GM12891 (cell line): ENCODE measurements at regions not wholly inside any gene's neighbourhood (a gene's known extent, or its start where the extent isn't known, plus 50 kb on each side); places are given as distances from the start of the nearest gene placed in this dataset.

Source experiments
- DNase-seq: peaks from one replicate; pipeline ENCODE4 v3.0.0; 2011; ENCODE audit warnings: low spot score; ENCODE audit not compliant: insufficient read length
- FAIRE-seq: peaks from 2 replicates; lab custom pipeline; 2011; peaks lifted over from hg19 to GRCh38; lab: Jason Lieb, UNC
- PAX5 ChIP-seq: IDR thresholded peaks from 2 replicates; pipeline ENCODE4 v1.6.1; 2011; ENCODE audit warnings: low read length, moderate library complexity, mild to moderate bottlenecking; ENCODE audit not compliant: insufficient read depth, severe bottlenecking
- POLR2A ChIP-seq: IDR thresholded peaks from 2 replicates; pipeline ENCODE4 v1.6.1; 2011; ENCODE audit warnings: low read depth, low read length, control low read depth
- POLR2AphosphoS5 ChIP-seq: IDR thresholded peaks from 2 replicates; pipeline ENCODE4 v1.6.1; 2011; ENCODE audit warnings: low read depth, low read length, control low read depth
- POU2F2 ChIP-seq: IDR thresholded peaks from 2 replicates; pipeline ENCODE4 v1.6.1; 2011; ENCODE audit warnings: low read depth, mild to moderate bottlenecking, control low read depth, low read length, moderate library complexity
- SPI1 ChIP-seq: IDR thresholded peaks from 2 replicates; pipeline ENCODE4 v1.6.1; 2011; ENCODE audit warnings: low read depth, low read length, control low read depth
- TAF1 ChIP-seq: IDR thresholded peaks from 2 replicates; pipeline ENCODE4 v1.6.1; 2011; ENCODE audit warnings: low read depth, low read length, control low read depth

GRCh38 chr16:73909529-73910035, 387.0 kb upstream of the PSMD7 start:
- FAIRE-seq = no peak
- no peak for DNase-seq
- no peak for TF ChIP-seq POLR2AphosphoS5
- no peak for TF ChIP-seq PAX5
- TF ChIP-seq POU2F2 = no peak
- TF ChIP-seq SPI1 = no peak

GRCh38 chr16:73891129-73891542, 405.5 kb upstream of the PSMD7 start:
- no peak for DNase-seq
- FAIRE-seq = no peak

GRCh38 chr16:73890186-73891128, 406.2 kb upstream of the PSMD7 start:
- no peak for DNase-seq
- FAIRE-seq = no peak
- TF ChIP-seq POLR2AphosphoS5 (no peak), POLR2A (no peak), SPI1 (no peak), TAF1 (no peak), POU2F2 (no peak), PAX5 (no peak)

More at GRCh38 chr16:73891129-73891542, 405.5 kb upstream of the PSMD7 start:
- TF ChIP-seq PAX5 = no peak
- peak; percentile 50; the same call in 1 of the 2 replicates for TF ChIP-seq POU2F2

- DNase-seq = no peak
- TF ChIP-seq SPI1 (no peak), PAX5 (no peak), POLR2AphosphoS5 (no peak), TAF1 (no peak), POLR2A (no peak), POU2F2 (no peak)
- no peak for FAIRE-seq
Observed at GRCh38 chr16:73888840-73889490, 407.6 kb upstream of the PSMD7 start.

GRCh38 chr16:73887911-73888310, 408.7 kb upstream of the PSMD7 start:
- TF ChIP-seq PAX5 = no peak
- no peak for TF ChIP-seq TAF1
- TF ChIP-seq POLR2A = no peak
- TF ChIP-seq POLR2AphosphoS5 = no peak
- no peak for FAIRE-seq
- no peak for DNase-seq

GRCh38 chr16:73886426-73886825, 410.2 kb upstream of the PSMD7 start:
- FAIRE-seq (no peak), DNase-seq (no peak)
- TF ChIP-seq POU2F2 (no peak), POLR2A (no peak), SPI1 (no peak), POLR2AphosphoS5 (no peak), TAF1 (no peak), PAX5 (no peak)

- no peak for DNase-seq
- FAIRE-seq = no peak
- TF ChIP-seq SPI1 (peak; percentile 88), POLR2AphosphoS5 (no peak), POLR2A (no peak)
Observed at GRCh38 chr16:73885319-73885718, 411.3 kb upstream of the PSMD7 start.

GRCh38 chr16:73883841-73884240, 412.8 kb upstream of the PSMD7 start:
- no peak for FAIRE-seq
- TF ChIP-seq POU2F2 (no peak), SPI1 (no peak), POLR2A (no peak), TAF1 (no peak), POLR2AphosphoS5 (no peak), PAX5 (no peak)
- no peak for DNase-seq

- TF ChIP-seq POU2F2 (no peak), POLR2A (no peak), POLR2AphosphoS5 (no peak), PAX5 (no peak), TAF1 (no peak), SPI1 (no peak)
- no peak for DNase-seq
Observed at GRCh38 chr16:73883126-73883525, 413.5 kb upstream of the PSMD7 start.

GRCh38 chr16:73882651-73883050, 414.0 kb upstream of the PSMD7 start:
- no peak for DNase-seq
- FAIRE-seq = no peak
- TF ChIP-seq SPI1 (no peak), POU2F2 (no peak), POLR2AphosphoS5 (no peak), PAX5 (no peak), POLR2A (no peak), TAF1 (no peak)

More at GRCh38 chr16:73883126-73883525, 413.5 kb upstream of the PSMD7 start:
- no peak for FAIRE-seq

- TF ChIP-seq SPI1 (no peak), POLR2A (no peak), TAF1 (no peak), PAX5 (no peak), POU2F2 (no peak)
- DNase-seq (no peak), FAIRE-seq (no peak)
Observed at GRCh38 chr16:73882033-73882432, 414.6 kb upstream of the PSMD7 start.
